HUES6 (cell line): ENCODE measurements at regions not wholly inside any gene's neighbourhood (a gene's known extent, or its start where the extent isn't known, plus 50 kb on each side); places are given as distances from the start of the nearest gene placed in this dataset.
"Not testable (repeated sequence)": the region's sequence is repeated elsewhere in the genome, so short reads cannot be mapped to it uniquely, and the experiment has no call there.

ENCODE experiments used
- H3K27ac ChIP-seq: 2 replicates; pipeline ENCODE4 v1.7.0; 2013; ENCODE audit warnings: low read depth, mild to moderate bottlenecking, low read length, inconsistent platforms
- H3K27me3 ChIP-seq: 2 replicates; pipeline ENCODE4 v1.6.1; 2013; ENCODE audit warnings: low read length; ENCODE audit not compliant: control insufficient read depth, insufficient read depth
- H3K36me3 ChIP-seq: 2 replicates; pipeline ENCODE4 v1.6.1; 2013; ENCODE audit warnings: low read length; ENCODE audit not compliant: control insufficient read depth, insufficient read depth
- H3K4me1 ChIP-seq: 2 replicates; pipeline ENCODE4 v1.6.1; 2013; ENCODE audit warnings: low read length; ENCODE audit not compliant: control insufficient read depth, insufficient read depth
- H3K4me3 ChIP-seq: 2 replicates; pipeline ENCODE4 v1.5.1; 2013; ENCODE audit warnings: low read depth, low read length
- H3K9ac ChIP-seq: one replicate; pipeline ENCODE4 v1.6.1; 2013; ENCODE audit warnings: mild to moderate bottlenecking, low read length
- H3K9me3 ChIP-seq: 2 replicates; pipeline ENCODE4 v1.6.1; 2013; ENCODE audit warnings: low read depth, low read length; ENCODE audit not compliant: control insufficient read depth, insufficient read depth

DNA sequence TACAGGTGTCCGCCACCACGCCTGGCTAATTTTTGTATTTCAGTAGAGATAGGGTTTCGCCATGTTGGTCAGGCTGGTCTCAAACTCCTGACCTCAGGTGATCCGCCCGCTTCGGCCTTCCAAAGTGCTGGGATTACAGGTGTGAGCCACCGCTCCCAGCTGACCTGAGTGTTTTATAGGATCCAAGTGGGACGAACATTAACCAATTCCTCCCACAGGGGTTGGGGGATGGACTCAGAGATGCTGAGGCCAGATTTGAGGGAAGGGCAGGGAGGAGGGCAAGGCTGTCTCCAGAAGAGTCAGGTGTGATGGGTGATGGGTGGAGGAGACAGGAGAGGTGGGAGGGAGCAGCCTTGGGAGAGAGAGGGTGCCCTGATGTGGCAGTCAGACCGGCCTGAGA lies 65.0 kb upstream of the SMAD6 start:
- H3K9me3 ChIP-seq, H3K27ac ChIP-seq, H3K27me3 ChIP-seq, H3K36me3 ChIP-seq, H3K4me3 ChIP-seq, H3K9ac ChIP-seq: not testable (repeated sequence)
- peaks cover 12% of the 10 kb centered on the region; the same call in 1 of the 2 replicates for H3K4me1 ChIP-seq

DNA sequence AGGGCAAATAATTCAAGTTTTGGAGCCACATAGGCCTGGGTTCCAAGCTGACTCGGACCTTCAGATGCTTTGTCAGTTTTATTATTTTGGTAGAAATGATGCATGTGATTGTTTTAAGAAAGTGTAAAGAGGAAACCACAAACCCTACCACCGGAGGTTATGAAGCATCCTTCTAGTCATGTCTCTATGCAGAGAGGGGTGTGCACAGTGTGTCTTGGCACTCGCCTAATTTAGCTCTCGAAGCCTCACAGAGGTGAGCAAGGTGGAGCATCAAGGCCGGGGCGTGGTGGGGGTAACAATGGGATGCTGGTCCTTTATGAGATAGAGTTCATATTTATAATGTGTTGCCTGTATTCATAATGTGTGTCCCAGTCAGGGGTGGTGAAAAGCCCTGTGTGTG lies 63.7 kb upstream of the SMAD6 start:
- H3K9ac ChIP-seq: no peak overlapping the region
- no peak overlapping the region for H3K4me3 ChIP-seq
- no peak overlapping the region for H3K27ac ChIP-seq
- no peaks in the 10 kb centered on the region for H3K9me3 ChIP-seq
- H3K36me3 ChIP-seq: no peaks in the 10 kb centered on the region
- H3K4me1 ChIP-seq: peaks cover 2% of the 10 kb centered on the region; the same call in 1 of the 2 replicates
- no peaks in the 10 kb centered on the region for H3K27me3 ChIP-seq

DNA sequence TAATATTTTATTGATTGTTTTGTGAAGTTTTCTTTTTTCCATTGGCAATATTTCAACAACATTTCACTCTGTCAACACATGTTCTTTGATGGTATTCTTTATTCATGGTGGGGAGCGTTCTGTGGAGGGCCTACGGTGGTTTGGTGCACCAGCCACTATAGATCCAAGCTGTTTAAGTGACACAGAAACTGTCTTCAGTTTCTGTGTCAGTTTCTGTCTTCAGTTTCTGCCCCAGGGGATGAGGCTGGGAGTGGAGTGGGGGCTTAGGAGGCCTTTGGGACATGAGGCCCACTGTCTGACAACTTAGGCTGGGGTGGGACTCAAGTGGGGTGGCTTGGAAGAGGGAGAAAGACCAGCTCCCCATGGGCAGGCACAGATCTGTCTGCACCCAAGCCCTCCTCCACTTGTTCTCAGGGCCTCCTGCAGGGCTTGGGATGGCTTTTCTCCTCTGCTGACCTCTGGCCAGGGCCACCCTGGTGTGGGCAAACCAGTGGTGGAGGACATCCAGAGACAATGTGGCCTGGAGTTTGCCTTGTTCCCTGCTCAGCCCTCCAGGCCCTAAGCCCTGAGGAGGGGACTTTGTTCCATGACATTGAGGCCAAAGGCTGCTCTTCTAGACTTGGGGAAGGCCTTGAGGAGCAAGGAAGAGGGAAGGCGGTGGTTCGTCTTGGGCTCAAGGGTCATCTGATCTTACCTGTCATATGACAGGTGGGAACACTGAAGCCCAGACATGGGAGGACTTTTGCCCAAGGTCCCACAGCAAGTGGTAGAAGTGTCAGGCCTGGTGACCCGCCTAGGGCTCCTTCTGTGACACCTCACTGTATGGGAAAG lies 60.3 kb upstream of the SMAD6 start:
- no peaks in the 10 kb centered on the region for H3K9me3 ChIP-seq
- no peak overlapping the region for H3K9ac ChIP-seq
- H3K4me1 ChIP-seq: no peaks in the 10 kb centered on the region; the same call in 1 of the 2 replicates
- no peak overlapping the region for H3K4me3 ChIP-seq
- H3K36me3 ChIP-seq: no peaks in the 10 kb centered on the region
- no peak overlapping the region for H3K27ac ChIP-seq
- H3K27me3 ChIP-seq: no peaks in the 10 kb centered on the region

DNA sequence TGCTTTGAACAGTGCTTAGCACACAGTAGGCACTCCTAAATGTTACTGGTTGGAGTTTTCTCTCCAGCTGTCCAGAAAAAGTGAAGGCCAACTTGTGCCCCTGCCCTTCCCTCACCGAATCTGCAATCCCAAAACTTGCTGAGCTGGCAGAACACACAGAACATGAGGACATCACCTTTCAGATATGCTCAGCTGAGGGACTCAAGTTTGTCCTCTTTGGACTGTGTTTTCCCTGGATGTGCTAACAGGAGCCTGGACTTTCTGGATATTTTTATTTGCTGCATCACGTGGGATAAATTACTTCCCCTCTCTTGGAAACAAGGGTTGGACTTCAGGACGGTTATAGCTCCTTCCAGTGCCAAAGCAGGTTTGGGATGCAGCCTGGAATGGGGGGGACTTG lies 59.5 kb upstream of the SMAD6 start:
- no peak overlapping the region for H3K27ac ChIP-seq
- H3K4me3 ChIP-seq: no peak overlapping the region
- H3K9ac ChIP-seq: no peak overlapping the region
- no peaks in the 10 kb centered on the region for H3K36me3 ChIP-seq
- no peaks in the 10 kb centered on the region for H3K27me3 ChIP-seq
- H3K4me1 ChIP-seq: no peaks in the 10 kb centered on the region; the same call in 1 of the 2 replicates
- no peaks in the 10 kb centered on the region for H3K9me3 ChIP-seq

DNA sequence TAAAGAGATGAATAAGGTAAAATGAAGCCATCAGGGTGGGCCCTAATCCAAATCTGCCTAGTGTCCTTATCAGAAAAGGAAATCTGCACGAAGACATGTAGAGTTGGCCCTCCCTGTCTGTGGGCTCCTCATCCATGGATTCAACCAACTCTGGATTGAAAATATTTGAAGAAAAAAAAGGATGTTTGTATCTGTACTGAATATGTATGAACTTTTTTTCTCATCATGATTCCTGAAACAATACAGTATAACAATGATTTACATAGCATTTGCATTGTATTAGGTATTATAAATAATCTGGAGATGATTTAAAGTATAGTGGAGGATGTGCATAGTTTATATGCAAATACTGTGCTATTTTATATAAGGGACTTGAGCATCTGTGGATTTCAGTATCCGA lies 59.0 kb upstream of the SMAD6 start:
- no peak overlapping the region for H3K4me3 ChIP-seq

DNA sequence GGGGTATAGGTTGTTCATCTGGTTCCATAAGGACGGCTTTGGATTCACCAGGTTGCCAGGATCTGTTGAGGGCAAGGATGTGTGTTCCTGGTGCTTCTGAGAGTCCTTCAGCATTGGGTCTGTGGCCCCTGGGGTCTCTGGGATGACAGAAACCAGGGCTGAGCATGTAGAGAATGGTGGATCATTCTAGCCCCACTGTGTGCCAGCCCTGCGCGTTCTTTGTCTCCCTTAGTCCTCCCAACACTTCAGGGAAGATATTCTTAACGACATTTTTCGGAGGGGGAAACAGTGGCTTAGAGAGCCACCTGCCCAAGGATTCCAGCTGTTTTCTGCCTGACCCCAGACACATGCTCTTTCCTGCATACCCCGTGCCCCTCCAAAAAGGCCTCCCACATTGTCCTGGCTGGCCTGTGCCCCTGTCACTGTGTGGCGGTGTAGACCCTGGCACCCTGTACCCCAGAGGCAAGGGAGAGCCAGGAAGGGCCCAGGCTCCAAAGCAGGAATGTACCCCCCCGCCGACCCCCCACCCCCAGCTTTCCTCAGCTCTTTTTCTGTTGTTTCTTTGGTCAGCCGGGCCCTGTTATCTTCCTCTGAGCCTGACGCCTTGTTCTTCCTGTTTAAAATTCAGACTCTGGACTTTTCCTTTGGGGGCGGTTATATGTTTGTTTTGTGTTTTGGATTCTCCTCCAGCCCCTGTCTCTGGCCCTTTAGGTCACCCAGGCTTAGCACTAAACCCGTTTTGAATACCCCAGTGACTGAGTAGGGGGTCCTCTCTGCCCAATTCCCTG lies 57.8 kb upstream of the SMAD6 start:
- H3K4me1 ChIP-seq: peaks cover 1% of the 10 kb centered on the region; the same call in 1 of the 2 replicates
- no peaks in the 10 kb centered on the region for H3K36me3 ChIP-seq
- H3K9me3 ChIP-seq: no peaks in the 10 kb centered on the region
- no peak overlapping the region for H3K9ac ChIP-seq
- no peak overlapping the region for H3K27ac ChIP-seq
- H3K4me3 ChIP-seq: no peak overlapping the region
- no peaks in the 10 kb centered on the region for H3K27me3 ChIP-seq

More for the DNA sequence above, 59.0 kb upstream of the SMAD6 start:
- Histone ChIP-seq H3K9ac (no peak overlapping the region), H3K4me1 (no peaks in the 10 kb centered on the region; the same call in 1 of the 2 replicates), H3K27ac (no peak overlapping the region), H3K36me3 (no peaks in the 10 kb centered on the region), H3K9me3 (no peaks in the 10 kb centered on the region), H3K27me3 (no peaks in the 10 kb centered on the region)

DNA sequence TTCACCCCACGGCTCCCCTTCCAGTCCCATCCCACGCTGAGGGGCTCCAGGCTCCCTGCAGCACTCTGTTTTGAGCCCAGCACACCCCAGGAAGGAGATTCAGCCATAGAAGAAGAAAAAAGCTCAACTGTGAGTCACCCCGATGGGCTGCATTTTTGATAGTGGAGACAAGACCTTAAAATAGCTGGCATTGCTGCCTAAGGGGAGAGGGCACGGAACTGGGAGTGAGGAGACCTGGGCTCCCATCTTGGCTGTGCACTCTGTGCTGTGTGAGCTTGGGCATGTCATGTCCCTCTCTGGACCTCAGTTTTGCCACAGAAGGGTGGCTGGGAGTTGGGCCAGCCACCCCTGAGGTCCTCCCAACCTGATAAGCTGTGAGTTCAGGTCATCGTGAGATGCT lies 57.2 kb upstream of the SMAD6 start:
- Histone ChIP-seq H3K4me1 (peaks cover 5% of the 10 kb centered on the region), H3K36me3 (no peaks in the 10 kb centered on the region), H3K4me3 (no peak overlapping the region), H3K9ac (no peak overlapping the region), H3K27me3 (no peaks in the 10 kb centered on the region), H3K27ac (no peak overlapping the region), H3K9me3 (no peaks in the 10 kb centered on the region)

DNA sequence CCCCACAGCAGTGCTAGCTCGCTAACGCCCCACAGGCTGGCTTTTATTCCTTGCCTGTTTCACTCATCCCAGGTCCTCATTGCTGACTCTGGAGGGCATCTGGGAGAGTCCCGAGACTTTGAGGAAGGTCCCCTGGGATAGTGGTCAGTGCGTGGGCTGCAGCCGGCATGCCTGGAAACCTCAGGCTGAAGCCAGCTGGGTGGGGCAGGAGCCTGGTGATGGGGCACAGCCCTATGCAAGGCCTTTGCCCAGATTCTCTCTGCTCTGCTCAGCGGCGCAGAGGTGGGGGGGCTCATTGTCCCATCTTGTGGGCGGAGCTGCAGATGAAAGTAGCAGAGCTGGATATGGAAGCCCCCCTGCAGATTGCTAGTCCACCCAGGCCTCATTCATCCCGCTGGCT lies 55.7 kb upstream of the SMAD6 start:
- H3K27me3 ChIP-seq: no peaks in the 10 kb centered on the region
- H3K4me1 ChIP-seq: peaks cover 5% of the 10 kb centered on the region
- H3K36me3 ChIP-seq: no peaks in the 10 kb centered on the region
- H3K9me3 ChIP-seq: no peaks in the 10 kb centered on the region
- no peak overlapping the region for H3K27ac ChIP-seq
- H3K9ac ChIP-seq: no peak overlapping the region
- H3K4me3 ChIP-seq: no peak overlapping the region

DNA sequence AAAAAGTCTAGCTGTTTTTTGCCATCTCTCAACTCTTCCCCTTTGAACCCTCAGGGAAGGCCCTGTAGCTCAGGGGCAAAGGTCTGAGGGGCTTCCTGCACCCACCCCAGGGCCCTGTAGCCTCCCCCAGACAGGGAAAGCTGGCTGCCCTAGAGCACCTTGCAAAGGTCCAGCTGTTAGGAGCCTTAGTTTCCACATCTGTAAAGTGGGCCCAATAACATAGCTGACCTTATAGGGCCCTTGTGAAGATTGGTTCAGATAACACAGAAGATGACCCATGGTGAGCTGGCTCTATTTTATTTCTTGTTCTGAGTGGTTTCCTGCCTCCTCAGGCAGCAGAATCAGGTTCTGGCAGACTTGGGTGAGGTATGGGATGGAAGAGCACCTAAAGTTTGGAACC lies 55.2 kb upstream of the SMAD6 start:
- Histone ChIP-seq H3K9ac (no peak overlapping the region), H3K9me3 (no peaks in the 10 kb centered on the region), H3K36me3 (no peaks in the 10 kb centered on the region), H3K4me1 (peaks cover 5% of the 10 kb centered on the region), H3K27ac (no peak overlapping the region), H3K4me3 (no peak overlapping the region), H3K27me3 (no peaks in the 10 kb centered on the region)

DNA sequence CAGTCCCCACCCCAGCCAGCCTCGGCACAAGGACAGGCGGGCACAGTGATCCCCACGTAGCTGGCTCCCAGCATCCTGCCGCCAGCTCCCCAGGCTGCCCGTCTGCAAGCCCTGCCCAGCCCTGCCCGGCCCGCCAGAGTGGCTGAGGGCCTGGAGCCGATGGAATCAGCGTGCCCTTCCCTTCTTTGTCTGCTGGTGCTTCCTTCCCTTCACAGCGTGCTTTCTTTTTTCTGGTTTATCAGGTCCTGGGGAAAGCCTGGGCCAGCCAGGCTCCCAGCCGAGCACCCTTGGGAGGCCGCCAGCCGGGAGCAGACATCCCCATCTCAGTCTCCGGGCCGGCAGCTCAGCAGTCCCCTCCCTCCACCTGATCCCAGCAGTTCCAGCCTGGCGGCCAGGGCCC lies 54.7 kb upstream of the SMAD6 start:
- H3K4me1 ChIP-seq: peaks cover 5% of the 10 kb centered on the region
- H3K4me3 ChIP-seq: no peak overlapping the region
- H3K36me3 ChIP-seq: no peaks in the 10 kb centered on the region
- H3K9me3 ChIP-seq: no peaks in the 10 kb centered on the region
- no peak overlapping the region for H3K27ac ChIP-seq
- H3K9ac ChIP-seq: no peak overlapping the region
- H3K27me3 ChIP-seq: no peaks in the 10 kb centered on the region

DNA sequence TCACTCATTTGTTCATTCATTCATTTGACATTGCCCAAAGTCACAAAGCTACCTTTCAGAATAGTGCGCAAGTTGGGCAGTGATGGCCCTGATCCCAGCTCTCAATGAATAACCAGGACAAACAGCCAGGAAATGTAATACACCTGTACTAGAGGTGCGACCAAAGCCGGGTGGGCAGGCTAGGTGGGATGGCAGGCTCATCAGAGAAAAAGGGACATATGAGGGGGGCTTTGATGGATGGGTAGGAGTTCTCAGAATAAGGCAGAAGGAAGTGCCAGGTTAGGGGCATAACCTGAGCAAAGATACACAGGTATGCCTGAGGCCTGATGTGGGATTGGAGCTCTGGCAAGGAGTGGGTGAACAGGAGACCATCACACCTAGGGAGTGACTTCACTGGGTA lies 53.4 kb upstream of the SMAD6 start:
- no peaks in the 10 kb centered on the region for H3K9me3 ChIP-seq
- H3K27ac ChIP-seq: no peak overlapping the region
- H3K36me3 ChIP-seq: no peaks in the 10 kb centered on the region
- H3K4me3 ChIP-seq: no peak overlapping the region
- H3K27me3 ChIP-seq: no peaks in the 10 kb centered on the region
- peaks cover 12% of the 10 kb centered on the region for H3K4me1 ChIP-seq
- no peak overlapping the region for H3K9ac ChIP-seq
